DND-41 (cell line): ENCODE measurements at regions not wholly inside any gene's neighbourhood (a gene's known extent, or its start where the extent isn't known, plus 50 kb on each side); places are given as distances from the start of the nearest gene placed in this dataset.

Experiments
- EZH2 ChIP-seq: IDR thresholded peaks from 3 replicates; pipeline ENCODE4 v1.6.1; 2012; ENCODE audit warnings: borderline replicate concordance, low read depth, mild to moderate bottlenecking, moderate library complexity, low read length, inconsistent platforms; ENCODE audit not compliant: severe bottlenecking
- TF ChIP-seq, protein P1 (sequence below): IDR thresholded peaks from 2 replicates; pipeline ENCODE4 v1.5.1; 2012; ENCODE audit warnings: borderline replicate concordance, low read length, moderate library complexity, mild to moderate bottlenecking; ENCODE audit not compliant: poor library complexity, severe bottlenecking; ENCODE audit errors: extremely low read depth

DNA sequence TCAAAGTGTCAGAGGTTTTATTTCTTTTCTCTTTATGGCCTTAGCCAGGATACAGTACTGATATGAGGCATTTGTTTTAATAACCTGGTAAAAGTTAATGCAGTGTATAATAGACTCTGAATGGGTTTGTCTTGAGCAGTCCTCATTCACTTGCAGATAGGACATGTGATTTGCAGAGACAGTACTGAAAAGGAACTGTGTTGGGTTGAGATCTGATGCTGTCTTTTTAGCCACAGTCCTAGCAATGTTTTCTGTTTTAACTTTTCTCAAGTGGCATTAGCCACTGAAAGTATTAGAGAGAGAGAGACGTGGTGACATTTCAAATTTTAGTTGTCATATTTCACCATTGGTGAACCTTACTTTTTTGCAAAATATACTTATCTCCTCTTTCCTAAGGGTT, 547.2 kb upstream of the MAN1A1 start:
- TF ChIP-seq, protein P1, sequence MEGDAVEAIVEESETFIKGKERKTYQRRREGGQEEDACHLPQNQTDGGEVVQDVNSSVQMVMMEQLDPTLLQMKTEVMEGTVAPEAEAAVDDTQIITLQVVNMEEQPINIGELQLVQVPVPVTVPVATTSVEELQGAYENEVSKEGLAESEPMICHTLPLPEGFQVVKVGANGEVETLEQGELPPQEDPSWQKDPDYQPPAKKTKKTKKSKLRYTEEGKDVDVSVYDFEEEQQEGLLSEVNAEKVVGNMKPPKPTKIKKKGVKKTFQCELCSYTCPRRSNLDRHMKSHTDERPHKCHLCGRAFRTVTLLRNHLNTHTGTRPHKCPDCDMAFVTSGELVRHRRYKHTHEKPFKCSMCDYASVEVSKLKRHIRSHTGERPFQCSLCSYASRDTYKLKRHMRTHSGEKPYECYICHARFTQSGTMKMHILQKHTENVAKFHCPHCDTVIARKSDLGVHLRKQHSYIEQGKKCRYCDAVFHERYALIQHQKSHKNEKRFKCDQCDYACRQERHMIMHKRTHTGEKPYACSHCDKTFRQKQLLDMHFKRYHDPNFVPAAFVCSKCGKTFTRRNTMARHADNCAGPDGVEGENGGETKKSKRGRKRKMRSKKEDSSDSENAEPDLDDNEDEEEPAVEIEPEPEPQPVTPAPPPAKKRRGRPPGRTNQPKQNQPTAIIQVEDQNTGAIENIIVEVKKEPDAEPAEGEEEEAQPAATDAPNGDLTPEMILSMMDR: no peak
- no peak for TF ChIP-seq EZH2
